SW 1271 (cell line): ENCODE measurements at regions not wholly inside any gene's neighbourhood (a gene's known extent, or its start where the extent isn't known, plus 50 kb on each side); places are given as distances from the start of the nearest gene placed in this dataset.
"Not testable (repeated sequence)": the region's sequence is repeated elsewhere in the genome, so short reads cannot be mapped to it uniquely, and the experiment has no call there.

Experiments
- DNase-seq, 2 experiments: peaks; one replicate each; lab custom pipeline; 2025; lab: John Stamatoyannopoulos, UW

- no peak for DNase-seq
Measured at GRCh38 chr1:166626711-166627110, 212.6 kb upstream of the POGK start.

DNA sequence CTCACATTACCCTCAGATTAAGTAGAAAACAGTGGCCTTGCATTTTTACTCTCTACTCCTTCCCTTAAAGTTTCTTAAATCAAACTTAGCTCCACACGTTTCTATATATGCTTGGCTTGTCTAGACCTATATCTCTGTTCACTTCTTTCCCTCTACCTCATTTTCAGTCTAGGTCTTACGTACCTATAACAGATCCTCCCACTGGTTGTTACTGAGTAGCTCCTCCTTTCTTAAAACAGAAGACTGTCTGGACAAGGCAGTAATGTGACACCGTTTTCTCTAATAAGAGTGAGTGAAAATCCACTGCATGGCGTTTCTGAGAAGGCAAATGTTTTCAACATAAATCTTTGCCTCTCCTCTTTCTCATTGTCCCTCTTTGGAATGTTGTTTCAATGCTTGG is 211.7 kb upstream of the POGK start:
- no peak for DNase-seq

DNA sequence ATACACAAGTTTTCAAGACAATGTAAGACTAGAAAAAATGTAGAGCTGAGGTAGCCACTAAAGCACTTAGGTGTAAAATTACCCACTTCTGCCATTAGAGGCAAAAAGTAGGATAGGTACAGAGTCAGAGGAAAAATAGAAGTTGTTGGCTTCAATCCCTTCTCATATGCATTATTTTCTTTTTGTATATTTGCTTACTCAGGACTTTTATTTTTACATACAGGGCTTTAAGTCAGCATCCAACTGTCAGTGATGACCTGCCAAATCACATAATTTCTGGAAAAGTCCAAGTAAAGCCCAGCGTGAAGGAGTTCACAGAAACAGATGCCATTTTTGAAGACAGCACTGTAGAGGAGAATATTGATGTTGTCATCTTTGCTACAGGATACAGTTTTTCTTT is 211.0 kb upstream of the POGK start:
- no peak for DNase-seq

- DNase-seq = no peak
Measured at GRCh38 chr1:166629946-166630345, 209.3 kb upstream of the POGK start.

DNA sequence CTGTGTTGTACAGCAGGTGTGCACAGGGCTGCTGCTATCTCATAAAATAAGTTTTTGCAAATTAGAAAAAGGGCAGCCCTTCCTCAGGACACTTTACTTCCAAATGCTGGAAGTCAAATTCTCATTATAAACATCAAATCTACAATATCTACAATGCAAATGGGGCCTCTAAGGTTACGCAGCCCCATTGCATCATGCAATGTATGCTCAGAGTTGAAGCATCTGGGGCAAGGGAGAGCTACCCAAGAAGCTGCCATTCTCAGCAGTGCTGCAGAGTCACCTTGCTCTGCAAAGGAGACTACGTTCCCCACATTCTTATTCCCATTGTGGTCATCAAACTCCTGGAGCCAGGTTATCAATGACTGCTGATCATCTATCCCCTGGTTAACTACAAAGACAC is 208.9 kb upstream of the POGK start:
- no peak for DNase-seq

GRCh38 chr1:166638137-166638536 is 201.1 kb upstream of the POGK start:
- no peak for DNase-seq

DNA sequence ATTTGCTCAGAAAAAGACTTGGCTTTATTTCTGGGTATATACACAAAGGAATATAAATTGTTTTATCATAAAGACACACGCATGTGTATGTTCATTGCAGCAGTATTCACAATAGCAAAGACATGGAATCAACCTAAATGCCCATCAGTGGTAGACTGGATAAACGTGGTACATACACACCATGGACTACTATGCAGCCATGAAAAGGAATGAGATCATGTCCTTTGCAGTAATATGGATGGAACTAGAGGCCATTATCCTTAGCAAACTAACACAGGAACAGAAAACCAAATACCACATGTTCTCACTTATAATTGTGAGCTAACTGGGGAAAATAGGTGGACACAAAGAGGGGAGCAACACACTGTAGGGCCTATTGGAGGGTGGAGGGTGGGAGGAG is 182.0 kb upstream of the POGK start:
- not testable (repeated sequence) for DNase-seq

GRCh38 chr1:166666790-166667189 is 172.5 kb upstream of the POGK start:
- not testable (repeated sequence) for DNase-seq

GRCh38 chr1:166667600-166667999 is 171.7 kb upstream of the POGK start:
- not testable (repeated sequence) for DNase-seq

GRCh38 chr1:166671627-166672026 is 167.6 kb upstream of the POGK start:
- no peak for DNase-seq

DNA sequence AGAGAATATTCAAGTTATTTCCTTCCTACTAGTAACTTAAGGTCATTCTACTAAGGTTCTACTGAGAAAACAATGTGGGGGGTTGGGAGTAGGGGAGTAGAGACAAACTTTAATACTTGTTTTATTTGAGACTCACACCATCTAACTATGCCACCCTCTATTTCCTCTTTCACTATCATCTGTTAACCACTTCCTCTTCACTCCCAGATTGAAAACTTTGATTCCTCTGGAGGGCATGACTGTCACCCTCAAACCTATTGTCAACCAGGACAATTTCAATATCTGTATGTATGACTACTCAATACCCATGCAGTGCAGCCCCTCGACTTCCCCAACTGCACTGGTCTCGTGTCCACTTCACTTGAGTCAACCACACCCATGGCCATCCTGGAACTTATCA is 165.6 kb upstream of the POGK start:
- no peak for DNase-seq

DNA sequence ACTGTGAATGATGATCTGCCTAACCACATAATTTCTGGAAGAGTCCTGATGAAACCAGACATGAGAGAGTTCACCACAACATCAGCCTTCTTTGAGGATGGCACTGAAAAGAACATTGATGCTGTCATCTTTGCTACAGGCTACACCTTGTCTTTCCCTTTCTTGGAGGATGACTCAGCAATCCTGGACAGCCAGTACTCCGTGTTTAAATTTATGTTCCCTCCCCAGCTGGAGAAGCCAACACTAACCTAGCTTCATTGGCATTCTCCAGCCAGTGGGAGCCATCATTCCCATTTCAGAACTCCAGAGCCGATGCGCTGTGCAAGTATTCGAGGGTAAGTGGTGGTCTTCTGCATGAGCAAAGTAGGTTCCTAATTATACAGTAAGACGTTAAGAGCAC is 164.1 kb upstream of the POGK start:
- DNase-seq = no peak

DNA sequence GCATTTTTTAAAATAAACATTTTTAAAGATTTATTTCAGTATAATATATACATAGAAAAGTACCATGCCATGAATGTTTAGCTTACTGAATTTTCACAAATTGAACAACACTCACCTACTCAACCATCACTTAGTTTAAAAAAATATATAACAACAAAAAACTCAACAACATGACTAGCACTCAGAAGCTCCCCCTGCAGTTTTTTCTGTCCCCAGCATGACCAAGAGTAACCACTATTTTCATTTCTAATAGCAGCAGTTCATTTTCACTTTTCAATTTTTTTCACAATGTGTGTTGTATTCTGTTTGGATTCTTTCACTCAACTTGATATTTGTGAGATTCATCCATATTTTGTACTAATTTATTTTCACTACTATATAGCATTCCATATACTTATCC is 162.3 kb upstream of the POGK start:
- DNase-seq = no peak

DNA sequence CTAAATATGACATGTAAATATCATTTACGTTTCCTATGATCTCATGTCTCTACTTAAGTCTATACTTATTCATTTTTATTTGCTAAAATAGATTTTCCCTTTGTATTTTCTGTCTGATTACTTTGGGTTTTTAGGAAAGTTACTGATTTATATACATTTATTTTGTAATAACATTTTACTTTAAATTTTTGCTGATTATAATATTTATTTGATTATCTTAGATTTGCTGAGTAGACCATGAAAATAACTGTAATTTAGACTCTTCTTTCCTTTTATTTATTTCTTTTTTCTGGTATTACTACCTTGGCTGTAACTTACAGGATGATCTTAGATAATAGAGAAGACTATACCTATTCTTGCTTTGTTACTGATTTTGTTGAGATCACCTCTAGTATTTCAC is 159.9 kb upstream of the POGK start:
- DNase-seq = no peak

- DNase-seq = no peak
Measured at GRCh38 chr1:166682588-166682987, 156.7 kb upstream of the POGK start.

GRCh38 chr1:166684669-166685068 is 154.6 kb upstream of the POGK start:
- DNase-seq = not testable (repeated sequence)

GRCh38 chr1:166685200-166685599 is 154.1 kb upstream of the POGK start:
- no peak for DNase-seq

DNA sequence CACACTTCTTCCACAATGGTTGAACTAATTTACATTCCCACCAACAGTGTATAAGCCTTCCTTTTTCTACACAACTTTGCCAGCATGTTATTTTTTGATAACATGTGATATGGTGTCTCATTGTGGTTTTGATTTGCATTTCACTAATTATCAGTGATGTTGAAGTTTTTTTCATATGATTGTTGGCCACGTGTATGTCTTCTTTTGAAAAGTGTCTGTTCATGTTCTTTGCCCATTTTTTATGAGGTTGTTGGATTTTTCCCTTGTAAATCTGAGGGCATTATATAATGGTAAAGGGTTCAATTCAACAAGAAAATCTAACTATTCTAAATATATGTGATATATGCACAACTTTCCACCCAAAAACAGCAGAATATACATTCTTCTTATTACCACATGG is 153.4 kb upstream of the POGK start:
- DNase-seq = not testable (repeated sequence)

DNA sequence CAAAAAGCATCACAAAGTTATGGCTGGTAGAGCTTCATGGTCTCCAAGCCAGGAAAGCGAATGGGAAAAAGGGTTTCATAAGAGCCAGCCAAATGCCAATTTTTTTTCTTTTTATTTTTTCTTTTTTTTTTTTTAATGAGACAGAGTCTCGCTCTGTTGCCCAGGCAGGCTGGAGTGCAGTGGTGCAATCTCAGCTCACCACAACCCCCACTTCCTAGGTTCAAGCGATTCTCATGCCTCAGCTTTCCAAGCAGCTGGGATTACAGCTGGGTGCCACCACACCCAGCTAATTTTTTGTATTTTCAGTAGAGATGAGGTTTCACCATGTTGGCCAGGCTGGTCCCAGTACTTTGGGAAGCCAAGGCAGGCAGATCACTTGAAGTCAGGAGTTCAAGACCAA is 148.7 kb upstream of the POGK start:
- DNase-seq = not testable (repeated sequence)

- DNase-seq = no peak
Measured at GRCh38 chr1:166691476-166691875, 147.8 kb upstream of the POGK start.

- DNase-seq = no peak
Measured at GRCh38 chr1:166692346-166692745, 146.9 kb upstream of the POGK start.

- no peak for DNase-seq
Measured at GRCh38 chr1:166693158-166693557, 146.1 kb upstream of the POGK start.

DNA sequence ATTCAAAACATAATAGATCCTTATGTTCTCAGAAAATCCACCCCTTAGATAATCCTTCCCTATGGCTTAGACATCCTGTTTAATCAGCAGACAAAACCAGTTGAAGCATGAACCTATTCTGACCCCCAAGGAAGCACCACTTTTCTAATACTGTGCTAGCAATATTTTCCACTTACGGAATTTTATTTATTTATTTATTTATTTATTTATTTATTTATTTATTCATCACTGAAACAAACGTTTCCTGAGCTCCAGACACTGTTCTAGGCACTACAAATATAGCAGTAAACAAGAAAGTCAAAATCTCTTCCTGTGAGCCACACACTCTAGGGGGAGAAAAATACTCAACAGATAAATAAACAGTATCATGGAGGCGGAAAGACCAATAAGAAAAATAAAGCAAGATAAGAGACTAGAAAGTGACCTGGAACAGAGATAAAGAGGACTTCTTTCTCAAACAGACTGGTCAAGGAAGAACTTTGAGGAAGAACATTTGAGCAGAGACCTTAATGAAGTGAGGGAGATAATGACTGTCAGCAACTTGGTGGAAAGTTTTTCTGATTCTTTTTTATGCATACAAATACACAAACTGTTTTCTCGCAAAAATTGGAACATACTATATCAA is 145.5 kb upstream of the POGK start:
- DNase-seq = no peak

- no peak for DNase-seq
Measured at GRCh38 chr1:166695115-166695514, 144.2 kb upstream of the POGK start.

DNA sequence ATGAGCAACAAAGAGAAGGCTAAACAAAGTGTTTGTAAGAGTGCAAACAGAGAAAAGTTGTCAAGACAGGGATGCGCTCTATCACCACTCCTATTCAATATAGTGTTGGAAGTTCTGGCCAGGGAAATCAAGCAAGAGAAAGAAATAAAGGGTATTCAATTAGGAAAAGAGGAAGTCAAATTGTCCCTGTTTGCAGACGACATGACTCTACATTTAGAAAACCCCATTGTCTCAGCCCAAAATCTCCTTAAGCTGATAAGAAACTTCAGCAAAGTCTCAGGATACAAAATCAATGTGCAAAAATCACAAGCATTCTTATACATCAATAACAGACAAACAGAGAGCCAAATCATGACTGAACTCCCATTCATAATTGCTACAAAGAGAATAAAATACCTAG is 143.4 kb upstream of the POGK start:
- DNase-seq = not testable (repeated sequence)
